Liver (tissue), 8 donors: ENCODE measurements at regions not wholly inside any gene's neighbourhood (a gene's known extent, or its start where the extent isn't known, plus 50 kb on each side); places are given as distances from the start of the nearest gene placed in this dataset.

ENCODE experiments used
- DNase-seq: peaks from one replicate; pipeline ENCODE4 v3.0.0-alpha.2; 2017; ENCODE audit warnings: low spot score
- H3K27ac ChIP-seq, 2 donors: one replicate each; pipeline ENCODE4 v1.7.0; 2013; ENCODE audit warnings: inconsistent platforms in 2 of 2, low read length in 2 of 2, control low read depth in 1 of 2, low read depth in 1 of 2, mild to moderate bottlenecking in 1 of 2
- H3K27me3 ChIP-seq, 4 donors: one replicate each; pipeline versions ENCODE4 v1.6.1 to v1.7.0; 2013; ENCODE audit warnings: low read length in 3 of 4, inconsistent platforms in 1 of 4, mild to moderate bottlenecking in 1 of 4, moderate library complexity in 1 of 4; ENCODE audit not compliant: control insufficient read depth in 4 of 4, insufficient read depth in 4 of 4
- H3K36me3 ChIP-seq, 4 donors: one replicate each; pipeline versions ENCODE4 v1.6.1 to v1.7.0; 2013; ENCODE audit warnings: low read length in 3 of 4, mild to moderate bottlenecking in 3 of 4, low read depth in 1 of 4, moderate library complexity in 1 of 4; ENCODE audit not compliant: control insufficient read depth in 4 of 4, insufficient read depth in 3 of 4
- H3K4me1 ChIP-seq, 4 donors: one replicate each; pipeline versions ENCODE4 v1.6.1 to v1.7.0; 2013; ENCODE audit warnings: low read length in 3 of 4, mild to moderate bottlenecking in 3 of 4, moderate library complexity in 1 of 4; ENCODE audit not compliant: control insufficient read depth in 4 of 4, insufficient read depth in 4 of 4
- H3K4me3 ChIP-seq, 3 donors: one replicate each; pipeline versions ENCODE4 v1.6.1 to v1.7.0; 2013; ENCODE audit warnings: low read length in 3 of 3, control low read depth in 1 of 3, low read depth in 1 of 3, mild to moderate bottlenecking in 1 of 3
- H3K9ac ChIP-seq, 2 donors: one replicate each; pipeline ENCODE4 v1.7.0; 2013; ENCODE audit warnings: low read length in 2 of 2, mild to moderate bottlenecking in 2 of 2, moderate library complexity in 2 of 2, control low read depth in 1 of 2, low read depth in 1 of 2
- H3K9me3 ChIP-seq, 4 donors: one replicate each; pipeline versions ENCODE4 v1.6.1 to v1.7.0; 2013; ENCODE audit warnings: low read length in 3 of 4; ENCODE audit not compliant: control insufficient read depth in 4 of 4
- EGR1 ChIP-seq, 2 donors: IDR thresholded peaks; 2 replicates each; pipeline ENCODE4 v1.6.1; 2016 to 2018; ENCODE audit warnings: antibody characterized with exemption in 2 of 2, low read depth in 2 of 2
- FOXA1 ChIP-seq: IDR thresholded peaks from 2 replicates; pipeline ENCODE4 v1.6.1; 2016; ENCODE audit warnings: antibody characterized with exemption
- FOXA2 ChIP-seq: IDR thresholded peaks from 2 replicates; pipeline ENCODE4 v1.6.1; 2016; ENCODE audit warnings: antibody characterized with exemption
- GABPA ChIP-seq, 2 donors: IDR thresholded peaks in 1 of 2; conservative IDR thresholded peaks in 1 of 2; 2 replicates each; pipeline ENCODE4 v1.6.1; 2016; ENCODE audit warnings: antibody characterized with exemption in 2 of 2, mild to moderate bottlenecking in 1 of 2, moderate library complexity in 1 of 2
- HNF4A ChIP-seq, 2 donors: conservative IDR thresholded peaks; 2 replicates each; pipeline ENCODE4 v1.6.1; 2016; ENCODE audit warnings: antibody characterized with exemption in 2 of 2, mild to moderate bottlenecking in 2 of 2
- HNF4G ChIP-seq: IDR thresholded peaks from 2 replicates; pipeline ENCODE4 v1.6.1; 2016; ENCODE audit warnings: antibody characterized with exemption
- JUND ChIP-seq, 2 donors: IDR thresholded peaks; 2 replicates each; pipeline ENCODE4 v1.6.1; 2016; ENCODE audit warnings: antibody characterized with exemption in 2 of 2
- MAX ChIP-seq: IDR thresholded peaks from 2 replicates; pipeline ENCODE4 v1.6.1; 2016; ENCODE audit warnings: antibody characterized with exemption
- NR2F2 ChIP-seq: IDR thresholded peaks from 2 replicates; pipeline ENCODE4 v1.6.1; 2016; ENCODE audit warnings: antibody characterized with exemption
- RAD21 ChIP-seq, 2 donors: IDR thresholded peaks; 2 replicates each; pipeline ENCODE4 v1.6.1; 2016; ENCODE audit warnings: antibody characterized with exemption in 2 of 2, mild to moderate bottlenecking in 2 of 2
- RXRA ChIP-seq, 2 donors: IDR thresholded peaks; 2 replicates each; pipeline ENCODE4 v1.6.1; 2017 to 2018; ENCODE audit warnings: antibody characterized with exemption in 2 of 2, mild to moderate bottlenecking in 1 of 2
- SP1 ChIP-seq: IDR thresholded peaks from 2 replicates; pipeline ENCODE4 v1.6.1; 2018; ENCODE audit warnings: antibody characterized with exemption, mild to moderate bottlenecking
- TAF1 ChIP-seq: conservative IDR thresholded peaks from 2 replicates; pipeline ENCODE4 v1.6.1; 2016; ENCODE audit warnings: antibody characterized with exemption, mild to moderate bottlenecking
- YY1 ChIP-seq: IDR thresholded peaks from 2 replicates; pipeline ENCODE4 v1.6.1; 2016; ENCODE audit warnings: antibody characterized with exemption, mild to moderate bottlenecking
- ZBTB33 ChIP-seq: IDR thresholded peaks from 2 replicates; pipeline ENCODE4 v1.6.1; 2016; ENCODE audit warnings: antibody characterized with exemption
- whole genome bisulfite sequencing: extraction: QIAGEN DNeasy Blood & Tissue Kit; methylation state at CpG from one replicate; pipeline ENCODE4 v1.1.7; 2013; 5-methylcytosine and 5-hydroxymethylcytosine counted together
- TF ChIP-seq, protein P1 (sequence below): IDR thresholded peaks from 2 replicates; pipeline ENCODE4 v1.6.1; 2016; ENCODE audit warnings: antibody characterized with exemption, mild to moderate bottlenecking
- TF ChIP-seq, protein P2 (sequence below): fragments of 150-350 bp; IDR thresholded peaks from 2 replicates; pipeline ENCODE4 v1.5.1; 2017; ENCODE audit warnings: improper control_type of control experiment, low read depth, low read length; ENCODE audit not compliant: missing input control
- TF ChIP-seq, protein P3 (sequence below): IDR thresholded peaks from 2 replicates; pipeline ENCODE4 v1.6.1; 2016; ENCODE audit warnings: antibody characterized with exemption
- donor health status: healthy.
- donor health status: healthy.
- donor health status: healthy.
- donor health status: healthy.
- donor health status: healthy.

DNA sequence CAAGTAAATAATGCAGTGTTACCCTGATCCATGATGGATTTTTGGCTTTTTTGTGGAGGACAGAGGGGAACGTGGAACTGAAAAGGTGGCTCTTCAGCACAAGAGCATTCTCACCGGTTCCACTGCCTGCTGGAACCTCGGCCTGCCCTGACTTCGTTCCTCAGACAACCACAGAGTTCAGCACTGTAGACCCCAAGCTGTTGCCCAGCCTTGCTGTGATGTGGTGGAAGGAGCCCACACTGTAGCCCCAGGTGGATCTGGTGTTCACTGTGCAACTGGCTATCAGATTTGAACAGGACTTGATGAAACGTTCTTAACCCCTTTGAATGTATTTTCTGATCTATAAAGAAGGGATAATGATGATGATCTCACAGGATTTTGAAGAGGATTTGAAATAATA, 293.5 kb downstream of the TRIB2 start:
- no peaks in the 10 kb centered on the region for H3K9me3 ChIP-seq
- H3K36me3 ChIP-seq: no peaks in the 10 kb centered on the region
- no peak overlapping the region for H3K4me3 ChIP-seq
- WGBS: 72% methylated on average over 5 of the region's 5 CpGs
- H3K9ac ChIP-seq: no peak overlapping the region
- peaks cover 0 to 15% (median 0%) of the 10 kb centered on the region in 4 donors for H3K27me3 ChIP-seq
- no peak for TF ChIP-seq YY1
- TF ChIP-seq RXRA (IDR thresholded peaks at IDR 0.05): no peak
- TF ChIP-seq, protein P1, sequence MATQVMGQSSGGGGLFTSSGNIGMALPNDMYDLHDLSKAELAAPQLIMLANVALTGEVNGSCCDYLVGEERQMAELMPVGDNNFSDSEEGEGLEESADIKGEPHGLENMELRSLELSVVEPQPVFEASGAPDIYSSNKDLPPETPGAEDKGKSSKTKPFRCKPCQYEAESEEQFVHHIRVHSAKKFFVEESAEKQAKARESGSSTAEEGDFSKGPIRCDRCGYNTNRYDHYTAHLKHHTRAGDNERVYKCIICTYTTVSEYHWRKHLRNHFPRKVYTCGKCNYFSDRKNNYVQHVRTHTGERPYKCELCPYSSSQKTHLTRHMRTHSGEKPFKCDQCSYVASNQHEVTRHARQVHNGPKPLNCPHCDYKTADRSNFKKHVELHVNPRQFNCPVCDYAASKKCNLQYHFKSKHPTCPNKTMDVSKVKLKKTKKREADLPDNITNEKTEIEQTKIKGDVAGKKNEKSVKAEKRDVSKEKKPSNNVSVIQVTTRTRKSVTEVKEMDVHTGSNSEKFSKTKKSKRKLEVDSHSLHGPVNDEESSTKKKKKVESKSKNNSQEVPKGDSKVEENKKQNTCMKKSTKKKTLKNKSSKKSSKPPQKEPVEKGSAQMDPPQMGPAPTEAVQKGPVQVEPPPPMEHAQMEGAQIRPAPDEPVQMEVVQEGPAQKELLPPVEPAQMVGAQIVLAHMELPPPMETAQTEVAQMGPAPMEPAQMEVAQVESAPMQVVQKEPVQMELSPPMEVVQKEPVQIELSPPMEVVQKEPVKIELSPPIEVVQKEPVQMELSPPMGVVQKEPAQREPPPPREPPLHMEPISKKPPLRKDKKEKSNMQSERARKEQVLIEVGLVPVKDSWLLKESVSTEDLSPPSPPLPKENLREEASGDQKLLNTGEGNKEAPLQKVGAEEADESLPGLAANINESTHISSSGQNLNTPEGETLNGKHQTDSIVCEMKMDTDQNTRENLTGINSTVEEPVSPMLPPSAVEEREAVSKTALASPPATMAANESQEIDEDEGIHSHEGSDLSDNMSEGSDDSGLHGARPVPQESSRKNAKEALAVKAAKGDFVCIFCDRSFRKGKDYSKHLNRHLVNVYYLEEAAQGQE: no peak
- TF ChIP-seq GABPA (IDR thresholded peaks at IDR 0.05 in 1 of 2, conservative IDR thresholded peaks at IDR 0.05 in 1 of 2): no peak
- no peak for TF ChIP-seq TAF1
- TF ChIP-seq, protein P2, sequence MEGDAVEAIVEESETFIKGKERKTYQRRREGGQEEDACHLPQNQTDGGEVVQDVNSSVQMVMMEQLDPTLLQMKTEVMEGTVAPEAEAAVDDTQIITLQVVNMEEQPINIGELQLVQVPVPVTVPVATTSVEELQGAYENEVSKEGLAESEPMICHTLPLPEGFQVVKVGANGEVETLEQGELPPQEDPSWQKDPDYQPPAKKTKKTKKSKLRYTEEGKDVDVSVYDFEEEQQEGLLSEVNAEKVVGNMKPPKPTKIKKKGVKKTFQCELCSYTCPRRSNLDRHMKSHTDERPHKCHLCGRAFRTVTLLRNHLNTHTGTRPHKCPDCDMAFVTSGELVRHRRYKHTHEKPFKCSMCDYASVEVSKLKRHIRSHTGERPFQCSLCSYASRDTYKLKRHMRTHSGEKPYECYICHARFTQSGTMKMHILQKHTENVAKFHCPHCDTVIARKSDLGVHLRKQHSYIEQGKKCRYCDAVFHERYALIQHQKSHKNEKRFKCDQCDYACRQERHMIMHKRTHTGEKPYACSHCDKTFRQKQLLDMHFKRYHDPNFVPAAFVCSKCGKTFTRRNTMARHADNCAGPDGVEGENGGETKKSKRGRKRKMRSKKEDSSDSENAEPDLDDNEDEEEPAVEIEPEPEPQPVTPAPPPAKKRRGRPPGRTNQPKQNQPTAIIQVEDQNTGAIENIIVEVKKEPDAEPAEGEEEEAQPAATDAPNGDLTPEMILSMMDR: no peak
- no peak for TF ChIP-seq EGR1 (IDR thresholded peaks at IDR 0.05; ENCODE audit: low read depth in 2 of 2)
- TF ChIP-seq, protein P3, sequence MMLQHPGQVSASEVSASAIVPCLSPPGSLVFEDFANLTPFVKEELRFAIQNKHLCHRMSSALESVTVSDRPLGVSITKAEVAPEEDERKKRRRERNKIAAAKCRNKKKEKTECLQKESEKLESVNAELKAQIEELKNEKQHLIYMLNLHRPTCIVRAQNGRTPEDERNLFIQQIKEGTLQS: no peak
- TF ChIP-seq FOXA2: no peak
- TF ChIP-seq HNF4G: no peak
- no peak for TF ChIP-seq RAD21 (IDR thresholded peaks at IDR 0.05)
- TF ChIP-seq FOXA1: no peak
- TF ChIP-seq ZBTB33: no peak
- no peak for TF ChIP-seq JUND (IDR thresholded peaks at IDR 0.05)
- TF ChIP-seq MAX: no peak
- TF ChIP-seq NR2F2: no peak
- TF ChIP-seq HNF4A (conservative IDR thresholded peaks at IDR 0.05): no peak
- TF ChIP-seq SP1: no peak
- DNase-seq: no peak
- no peaks in the 10 kb centered on the region for H3K4me1 ChIP-seq
- no peak overlapping the region for H3K27ac ChIP-seq

- no peak for DNase-seq
- Histone ChIP-seq H3K4me1 (no peaks in the 10 kb centered on the region), H3K4me3 (no peak overlapping the region), H3K27ac (no peak overlapping the region), H3K27me3 (peaks cover 0 to 15% (median 0%) of the 10 kb centered on the region in 4 donors), H3K9me3 (no peaks in the 10 kb centered on the region), H3K9ac (no peak overlapping the region), H3K36me3 (no peaks in the 10 kb centered on the region)
- TF ChIP-seq NR2F2: no peak
- no peak for TF ChIP-seq MAX
- TF ChIP-seq, protein P3: no peak
- WGBS: 94% methylated on average over 3 of the region's 3 CpGs
Observed at GRCh38 chr2:13014783-13015182, 298.0 kb downstream of the TRIB2 start.
